Kidney (tissue), 13 donors: ENCODE measurements at regions not wholly inside any gene's neighbourhood (a gene's known extent, or its start where the extent isn't known, plus 50 kb on each side); places are given as distances from the start of the nearest gene placed in this dataset.
A peak's percentile ranks its signal among the peaks of the same experiment; 100 is the strongest.

Experiments
- DNase-seq, 5 donors: peaks; one replicate each; pipeline ENCODE4 v3.0.0-alpha.2; 2013 to 2020
- FAIRE-seq: peaks from 2 replicates; lab custom pipeline; 2012; peaks lifted over from hg19 to GRCh38; lab: Jason Lieb, UNC
- H3K27ac ChIP-seq, 2 donors: one replicate each; pipeline ENCODE4 v1.7.0; 2013; ENCODE audit warnings: low read depth in 2 of 2, low read length in 2 of 2, inconsistent platforms in 1 of 2
- H3K27me3 ChIP-seq: one replicate; pipeline ENCODE4 v1.7.1; 2013; ENCODE audit warnings: low read length, inconsistent platforms; ENCODE audit not compliant: control insufficient read depth, insufficient read depth
- H3K36me3 ChIP-seq, 3 donors: one replicate each; pipeline versions ENCODE4 v1.7.0 to v1.7.1; 2013; ENCODE audit warnings: low read length in 3 of 3, control low read depth in 1 of 3, inconsistent platforms in 1 of 3; ENCODE audit not compliant: insufficient read depth in 3 of 3, control insufficient read depth in 2 of 3
- H3K4me1 ChIP-seq, 3 donors: one replicate each; pipeline versions ENCODE4 v1.7.0 to v1.7.1; 2013; ENCODE audit warnings: low read length in 3 of 3, inconsistent platforms in 1 of 3, low read depth in 1 of 3; ENCODE audit not compliant: control insufficient read depth in 2 of 3, insufficient read depth in 2 of 3
- H3K4me3 ChIP-seq, 3 donors: one replicate each; pipeline versions ENCODE4 v1.7.0 to v1.8.1; 2013; ENCODE audit warnings: low read length in 3 of 3, control low read depth in 1 of 3, inconsistent platforms in 1 of 3
- H3K9ac ChIP-seq, 3 donors: one replicate each; pipeline versions ENCODE4 v1.7.0 to v1.7.1; 2013; ENCODE audit warnings: low read length in 3 of 3, control low read depth in 1 of 3, inconsistent platforms in 1 of 3
- H3K9me3 ChIP-seq, 3 donors: one replicate each; pipeline versions ENCODE4 v1.7.0 to v1.7.1; 2013; ENCODE audit warnings: low read length in 3 of 3, control low read depth in 1 of 3, inconsistent platforms in 1 of 3; ENCODE audit not compliant: control insufficient read depth in 2 of 3, insufficient read depth in 1 of 3
- intact Hi-C: fragments of 100-400 bp; cut with DNase I; formaldehyde crosslinking; loops from one replicate; pipeline ENCODE4 v1.11.1; 2022
- TF ChIP-seq, protein P1 (sequence below): IDR thresholded peaks from 3 replicates; pipeline ENCODE4 v1.5.1; 2012; ENCODE audit warnings: mild to moderate bottlenecking, moderate library complexity, borderline replicate concordance; ENCODE audit not compliant: insufficient read depth; ENCODE audit errors: extremely low read depth
- donor health status: control.
- donor health status: control.
- donor health status: control.
- donor health status: control.
- donor health status: control.
- donor health status: DM: yes; HTN: yes; CAD: no.
- donor health status: Normal renal cell carcinoma (clear cell type).

- FAIRE-seq (no peak), DNase-seq (peak in 1 of 5 donors; percentile 17)
- TF ChIP-seq, protein P1, sequence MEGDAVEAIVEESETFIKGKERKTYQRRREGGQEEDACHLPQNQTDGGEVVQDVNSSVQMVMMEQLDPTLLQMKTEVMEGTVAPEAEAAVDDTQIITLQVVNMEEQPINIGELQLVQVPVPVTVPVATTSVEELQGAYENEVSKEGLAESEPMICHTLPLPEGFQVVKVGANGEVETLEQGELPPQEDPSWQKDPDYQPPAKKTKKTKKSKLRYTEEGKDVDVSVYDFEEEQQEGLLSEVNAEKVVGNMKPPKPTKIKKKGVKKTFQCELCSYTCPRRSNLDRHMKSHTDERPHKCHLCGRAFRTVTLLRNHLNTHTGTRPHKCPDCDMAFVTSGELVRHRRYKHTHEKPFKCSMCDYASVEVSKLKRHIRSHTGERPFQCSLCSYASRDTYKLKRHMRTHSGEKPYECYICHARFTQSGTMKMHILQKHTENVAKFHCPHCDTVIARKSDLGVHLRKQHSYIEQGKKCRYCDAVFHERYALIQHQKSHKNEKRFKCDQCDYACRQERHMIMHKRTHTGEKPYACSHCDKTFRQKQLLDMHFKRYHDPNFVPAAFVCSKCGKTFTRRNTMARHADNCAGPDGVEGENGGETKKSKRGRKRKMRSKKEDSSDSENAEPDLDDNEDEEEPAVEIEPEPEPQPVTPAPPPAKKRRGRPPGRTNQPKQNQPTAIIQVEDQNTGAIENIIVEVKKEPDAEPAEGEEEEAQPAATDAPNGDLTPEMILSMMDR = no peak
- Histone ChIP-seq H3K9me3 (no peaks in the 10 kb centered on the region), H3K27me3 (no peaks in the 10 kb centered on the region), H3K9ac (no peak overlapping the region), H3K27ac (no peak overlapping the region), H3K4me3 (no peak overlapping the region), H3K36me3 (no peaks in the 10 kb centered on the region), H3K4me1 (peaks cover 0 to 3% (median 3%) of the 10 kb centered on the region in 3 donors)
- intact Hi-C loops = no loop called here
Observed at GRCh38 chr1:234774971-234775370, 165.0 kb upstream of the IRF2BP2 start.

GRCh38 chr1:234773936-234774677, 164.1 kb upstream of the IRF2BP2 start:
- no peaks in the 10 kb centered on the region for H3K36me3 ChIP-seq
- H3K27ac ChIP-seq = no peak overlapping the region
- H3K4me1 ChIP-seq = peaks cover 0 to 6% (median 4%) of the 10 kb centered on the region in 3 donors
- no peak for FAIRE-seq
- H3K9ac ChIP-seq = no peak overlapping the region
- no peaks in the 10 kb centered on the region for H3K27me3 ChIP-seq
- H3K9me3 ChIP-seq = no peaks in the 10 kb centered on the region
- TF ChIP-seq, protein P1 = no peak
- no peak overlapping the region for H3K4me3 ChIP-seq
- peak in 1 of 5 donors; percentile 23 for DNase-seq
- intact Hi-C loops = no loop called here

GRCh38 chr1:234772345-234773147, 162.6 kb upstream of the IRF2BP2 start:
- FAIRE-seq = no peak

More at GRCh38 chr1:234772345-234773147, 162.6 kb upstream of the IRF2BP2 start:
- H3K4me1 ChIP-seq = peaks cover 0 to 14% (median 5%) of the 10 kb centered on the region in 3 donors
- TF ChIP-seq, protein P1 = no peak
- H3K27me3 ChIP-seq = no peaks in the 10 kb centered on the region
- no peak overlapping the region for H3K4me3 ChIP-seq
- intact Hi-C loops = no loop called here
- DNase-seq = peak in 4 of 5 donors; percentile 54 to 88 (median 62)
- no peaks in the 10 kb centered on the region for H3K36me3 ChIP-seq
- H3K27ac ChIP-seq = no peak overlapping the region
- H3K9me3 ChIP-seq = no peaks in the 10 kb centered on the region
- peak overlapping the region in 1 of 3 donors; percentile 13 for H3K9ac ChIP-seq
